Keratinocyte (primary cell): ENCODE measurements at regions not wholly inside any gene's neighbourhood (a gene's known extent, or its start where the extent isn't known, plus 50 kb on each side); places are given as distances from the start of the nearest gene placed in this dataset.

Experiments
- DNase-seq: peaks from one replicate; pipeline ENCODE4 v3.0.0-alpha.2; 2011; ENCODE audit warnings: low read depth, missing footprints, low spot score
- FAIRE-seq: peaks from 2 replicates; lab custom pipeline; 2011; peaks lifted over from hg19 to GRCh38; lab: Jason Lieb, UNC
- H2AFZ ChIP-seq: 2 replicates; pipeline ENCODE4 v1.6.0; 2012; ENCODE audit warnings: low read length, control low read depth, inconsistent platforms; ENCODE audit not compliant: control insufficient read depth
- H3K27ac ChIP-seq: 2 replicates; pipeline ENCODE4 v1.5.1; 2011; ENCODE audit warnings: low read length; ENCODE audit not compliant: control insufficient read depth, insufficient read depth
- H3K27me3 ChIP-seq: 3 replicates; pipeline ENCODE4 v1.6.0; 2011; ENCODE audit warnings: low read length; ENCODE audit not compliant: control insufficient read depth, insufficient read depth; ENCODE audit errors: extremely low read depth
- H3K36me3 ChIP-seq, 2 experiments: 2 replicates in 1 of 2; 3 replicates in 1 of 2; pipeline ENCODE4 v1.5.1; 2011; ENCODE audit warnings: low read length in 2 of 2, mild to moderate bottlenecking in 1 of 2; ENCODE audit not compliant: control insufficient read depth in 2 of 2, insufficient read depth in 2 of 2; ENCODE audit errors: extremely low read depth in 1 of 2
- H3K4me1 ChIP-seq: 3 replicates; pipeline ENCODE4 v1.5.1; 2011; ENCODE audit warnings: low read length; ENCODE audit not compliant: control insufficient read depth, insufficient read depth; ENCODE audit errors: extremely low read depth
- H3K4me2 ChIP-seq: 3 replicates; pipeline ENCODE4 v1.6.0; 2011; ENCODE audit warnings: low read depth, low read length; ENCODE audit not compliant: control insufficient read depth, insufficient read depth; ENCODE audit errors: extremely low read depth
- H3K4me3 ChIP-seq, 3 experiments: fragments of 200-600 bp in 1 of 3; sonication (generic) in 1 of 3; 2 replicates in 2 of 3; 3 replicates in 1 of 3; pipeline ENCODE4 v1.5.1; 2011 to 2016; ENCODE audit warnings: low read length in 3 of 3, mild to moderate bottlenecking in 3 of 3, control low read depth in 2 of 3, inconsistent platforms in 1 of 3, low read depth in 1 of 3, mixed read lengths in 1 of 3, mixed run types in 1 of 3, moderate library complexity in 1 of 3; ENCODE audit not compliant: control insufficient read depth in 2 of 3, insufficient read depth in 2 of 3; ENCODE audit errors: extremely low read depth in 1 of 3
- H3K79me2 ChIP-seq: 2 replicates; pipeline ENCODE4 v1.6.0; 2012; ENCODE audit warnings: low read length; ENCODE audit not compliant: control insufficient read depth, insufficient read depth
- H3K9ac ChIP-seq: 3 replicates; pipeline ENCODE4 v1.6.0; 2011; ENCODE audit warnings: low read length; ENCODE audit not compliant: control insufficient read depth, insufficient read depth; ENCODE audit errors: extremely low read depth
- H3K9me1 ChIP-seq: 3 replicates; pipeline ENCODE4 v1.6.0; 2011; ENCODE audit warnings: low read length; ENCODE audit not compliant: control insufficient read depth, insufficient read depth; ENCODE audit errors: extremely low read depth
- H3K9me3 ChIP-seq: 2 replicates; pipeline ENCODE4 v1.5.1; 2012; ENCODE audit warnings: low read depth, low read length; ENCODE audit not compliant: control insufficient read depth
- H4K20me1 ChIP-seq: 3 replicates; pipeline ENCODE4 v1.6.0; 2011; ENCODE audit warnings: low read length; ENCODE audit not compliant: control insufficient read depth, insufficient read depth; ENCODE audit errors: extremely low read depth
- EZH2 ChIP-seq: IDR thresholded peaks from one replicate; pipeline ENCODE4 v1.6.1; 2012; ENCODE audit warnings: inconsistent platforms, mild to moderate bottlenecking, low read length, moderate library complexity
- dilution Hi-C: fragments of 300-500 bp; cut with MboI; formaldehyde crosslinking; loops from one replicate; pipeline ENCODE4 v1.7.0; 2020; ENCODE audit warnings: low sequenced_read_pairs; ENCODE audit not compliant: extremely low pct_ligation_motif_present
- TF ChIP-seq, protein P1 (sequence below), 3 experiments: IDR thresholded peaks in 1 of 3; conservative IDR thresholded peaks in 1 of 3; optimal IDR thresholded peaks in 1 of 3; 2 replicates in 2 of 3; 3 replicates in 1 of 3; pipeline versions ENCODE3 to v1.5.1; 2011; ENCODE audit warnings: low read length in 3 of 3, mild to moderate bottlenecking in 3 of 3, moderate library complexity in 2 of 3, control low read depth in 1 of 3, inconsistent platforms in 1 of 3; ENCODE audit not compliant: insufficient read depth in 2 of 3; ENCODE audit errors: extremely low read depth in 1 of 3

DNA sequence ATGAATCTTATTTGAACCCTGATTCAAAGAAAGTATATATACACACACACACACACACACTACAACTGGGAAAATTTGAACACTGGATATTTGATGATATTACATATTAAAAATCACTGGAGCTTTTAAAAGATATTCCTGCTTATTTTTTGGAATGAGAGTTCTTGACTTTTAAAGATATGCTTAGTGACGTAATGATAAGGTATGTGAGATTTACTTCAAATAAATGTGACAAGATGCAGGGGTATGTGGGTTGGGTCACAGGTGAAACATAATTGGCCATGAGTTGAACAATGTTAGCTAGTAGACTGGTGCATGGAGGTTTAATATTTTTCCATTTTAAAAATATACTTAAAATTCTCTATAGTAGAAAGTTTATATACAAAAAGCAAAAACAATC is 258.6 kb downstream of the CBLN4 start:
- dilution Hi-C loops = no loop called here
- Histone ChIP-seq H3K27ac (no peak overlapping the region), H3K4me3 (no peak overlapping the region), H3K9me3 (no peaks in the 10 kb centered on the region), H3K9me1 (no peaks in the 10 kb centered on the region), H3K27me3 (no peaks in the 10 kb centered on the region), H2AFZ (no peak overlapping the region), H4K20me1 (no peaks in the 10 kb centered on the region), H3K79me2 (no peaks in the 10 kb centered on the region), H3K4me2 (no peak overlapping the region), H3K9ac (no peak overlapping the region), H3K36me3 (no peaks in the 10 kb centered on the region), H3K4me1 (no peaks in the 10 kb centered on the region)
- TF ChIP-seq, protein P1, sequence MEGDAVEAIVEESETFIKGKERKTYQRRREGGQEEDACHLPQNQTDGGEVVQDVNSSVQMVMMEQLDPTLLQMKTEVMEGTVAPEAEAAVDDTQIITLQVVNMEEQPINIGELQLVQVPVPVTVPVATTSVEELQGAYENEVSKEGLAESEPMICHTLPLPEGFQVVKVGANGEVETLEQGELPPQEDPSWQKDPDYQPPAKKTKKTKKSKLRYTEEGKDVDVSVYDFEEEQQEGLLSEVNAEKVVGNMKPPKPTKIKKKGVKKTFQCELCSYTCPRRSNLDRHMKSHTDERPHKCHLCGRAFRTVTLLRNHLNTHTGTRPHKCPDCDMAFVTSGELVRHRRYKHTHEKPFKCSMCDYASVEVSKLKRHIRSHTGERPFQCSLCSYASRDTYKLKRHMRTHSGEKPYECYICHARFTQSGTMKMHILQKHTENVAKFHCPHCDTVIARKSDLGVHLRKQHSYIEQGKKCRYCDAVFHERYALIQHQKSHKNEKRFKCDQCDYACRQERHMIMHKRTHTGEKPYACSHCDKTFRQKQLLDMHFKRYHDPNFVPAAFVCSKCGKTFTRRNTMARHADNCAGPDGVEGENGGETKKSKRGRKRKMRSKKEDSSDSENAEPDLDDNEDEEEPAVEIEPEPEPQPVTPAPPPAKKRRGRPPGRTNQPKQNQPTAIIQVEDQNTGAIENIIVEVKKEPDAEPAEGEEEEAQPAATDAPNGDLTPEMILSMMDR (optimal IDR thresholded peaks at IDR 0.05 in 1 of 3, IDR thresholded peaks at IDR 0.05 in 1 of 3, conservative IDR thresholded peaks at IDR 0.05 in 1 of 3; ENCODE audit: extremely low read depth in 1 of 3, insufficient read depth in 2 of 3, low read length in 3 of 3) = no peak
- TF ChIP-seq EZH2 = no peak
- FAIRE-seq (no peak), DNase-seq (no peak)

DNA sequence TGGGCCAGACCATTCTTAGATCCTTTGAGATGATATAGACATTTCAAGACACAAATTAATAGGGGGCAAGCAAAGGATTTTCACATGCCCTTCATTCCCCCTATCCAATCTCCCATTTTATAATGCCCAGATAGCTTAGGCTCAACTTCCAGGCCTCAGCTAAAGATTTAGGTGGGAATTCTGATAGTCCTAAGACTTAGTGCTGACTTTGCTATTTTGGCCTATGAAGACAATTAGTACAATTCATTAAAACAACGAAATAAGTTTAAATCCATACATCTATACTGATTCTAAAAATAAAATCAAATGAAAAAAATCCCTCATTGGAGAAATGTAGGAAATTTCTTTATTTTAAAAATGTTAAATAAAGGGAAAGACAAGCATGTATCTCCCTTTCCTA is 259.5 kb downstream of the CBLN4 start:
- dilution Hi-C loops = no loop called here
- Histone ChIP-seq H2AFZ (no peak overlapping the region), H3K36me3 (no peaks in the 10 kb centered on the region), H4K20me1 (no peaks in the 10 kb centered on the region), H3K79me2 (no peaks in the 10 kb centered on the region), H3K9me3 (no peaks in the 10 kb centered on the region), H3K27ac (no peak overlapping the region), H3K27me3 (no peaks in the 10 kb centered on the region), H3K4me3 (no peak overlapping the region), H3K9ac (no peak overlapping the region), H3K4me2 (no peak overlapping the region), H3K4me1 (no peaks in the 10 kb centered on the region), H3K9me1 (no peaks in the 10 kb centered on the region)
- no peak for TF ChIP-seq EZH2
- TF ChIP-seq, protein P1 (optimal IDR thresholded peaks at IDR 0.05 in 1 of 3, IDR thresholded peaks at IDR 0.05 in 1 of 3, conservative IDR thresholded peaks at IDR 0.05 in 1 of 3; ENCODE audit: extremely low read depth in 1 of 3, insufficient read depth in 2 of 3, low read length in 3 of 3) = no peak
- FAIRE-seq = no peak
- no peak for DNase-seq
